Keratinocyte (primary cell): ENCODE measurements at regions not wholly inside any gene's neighbourhood (a gene's known extent, or its start where the extent isn't known, plus 50 kb on each side); places are given as distances from the start of the nearest gene placed in this dataset.

Experiments used
- CTCF ChIP-seq, 3 experiments: IDR thresholded peaks in 1 of 3; conservative IDR thresholded peaks in 1 of 3; optimal IDR thresholded peaks in 1 of 3; 2 replicates in 2 of 3; 3 replicates in 1 of 3; pipeline versions ENCODE3 to v1.5.1; 2011; ENCODE audit warnings: low read length in 3 of 3, mild to moderate bottlenecking in 3 of 3, moderate library complexity in 2 of 3, control low read depth in 1 of 3, inconsistent platforms in 1 of 3; ENCODE audit not compliant: insufficient read depth in 2 of 3; ENCODE audit errors: extremely low read depth in 1 of 3
- EZH2 ChIP-seq: IDR thresholded peaks from one replicate; pipeline ENCODE4 v1.6.1; 2012; ENCODE audit warnings: inconsistent platforms, mild to moderate bottlenecking, low read length, moderate library complexity

- no peak for TF ChIP-seq CTCF (optimal IDR thresholded peaks at IDR 0.05 in 1 of 3, IDR thresholded peaks at IDR 0.05 in 1 of 3, conservative IDR thresholded peaks at IDR 0.05 in 1 of 3; ENCODE audit: extremely low read depth in 1 of 3, insufficient read depth in 2 of 3, low read length in 3 of 3)
- no peak for TF ChIP-seq EZH2
These were observed 173.8 kb downstream of the EFNB2 start for GRCh38 chr13:106361621-106362020.
